ENCODE measurements at regions not wholly inside any gene's neighbourhood (a gene's known extent, or its start where the extent isn't known, plus 50 kb on each side); places are given as distances from the start of the nearest gene placed in this dataset.

GRCh38 chr2:7685342-7686015 is 768.3 kb downstream of the RNF144A start:
- no peak overlapping the region for H3K4me2 ChIP-seq (replicated peaks; ENCODE audit: extremely low read depth, low read length, poor library complexity, severe bottlenecking)
- DNase-seq = no peak
- WGBS (ENCODE audit: insufficient coverage) = 100% methylated on average over 1 of the region's 5 CpGs
- Mint-ChIP-seq H3K4me3 (no peak overlapping the region), H3K9me3 (no peaks in the 10 kb centered on the region), H3K27ac (peak overlapping the region in 1 of 7 donors; percentile 31), H3K4me1 (no peaks in the 10 kb centered on the region), H3K27me3 (ENCODE audit: low read depth in 3 of 3) (peaks cover 3 to 5% (median 5%) of the 10 kb centered on the region in 3 donors), H3K36me3 (no peaks in the 10 kb centered on the region)
- intact Hi-C loops (cut with micrococcal nuclease) = no loop called here
- H3K27ac ChIP-seq (ENCODE audit: low read depth in 1 of 2, low read length in 2 of 2) = no peak overlapping the region
- no peaks in the 10 kb centered on the region for H3K4me1 ChIP-seq (ENCODE audit: control insufficient read depth in 1 of 2, insufficient read depth in 2 of 2, low read length in 2 of 2)
- H3K79me2 ChIP-seq (ENCODE audit: insufficient read depth, low read length) = no peaks in the 10 kb centered on the region
- no peaks in the 10 kb centered on the region for H3K9me3 ChIP-seq (replicated peaks in 1 of 2; ENCODE audit: control insufficient read depth in 1 of 2, insufficient read depth in 1 of 2, low read length in 2 of 2)
- no peak for TF ChIP-seq CTCF (IDR thresholded peaks at IDR 0.05)
- H3K36me3 ChIP-seq (replicated peaks in 1 of 2; ENCODE audit: control insufficient read depth in 1 of 2, insufficient read depth in 2 of 2, low read length in 2 of 2) = no peaks in the 10 kb centered on the region
- no peaks in the 10 kb centered on the region for H3K27me3 ChIP-seq (ENCODE audit: control insufficient read depth in 2 of 2, insufficient read depth in 2 of 2, low read length in 2 of 2)
- no peak overlapping the region for H3K9ac ChIP-seq (ENCODE audit: insufficient read depth, low read length, poor library complexity, severe bottlenecking)
- no peak overlapping the region for H3K4me3 ChIP-seq (replicated peaks in 1 of 3; ENCODE audit: low read depth in 2 of 3, low read length in 3 of 3)
- no peak overlapping the region for H2AFZ ChIP-seq (ENCODE audit: insufficient read depth, low read depth, low read length, poor library complexity, severe bottlenecking)
- no peaks in the 10 kb centered on the region for H4K20me1 ChIP-seq (ENCODE audit: insufficient read depth, low read length)

GRCh38 chr2:7686016-7686385 is 768.8 kb downstream of the RNF144A start:
- 100% methylated on average over 1 of the region's 3 CpGs for WGBS (ENCODE audit: insufficient coverage)
- Histone ChIP-seq H2AFZ (ENCODE audit: insufficient read depth, low read depth, low read length, poor library complexity, severe bottlenecking) (no peak overlapping the region), H3K9ac (ENCODE audit: insufficient read depth, low read length, poor library complexity, severe bottlenecking) (no peak overlapping the region), H3K4me1 (ENCODE audit: control insufficient read depth in 1 of 2, insufficient read depth in 2 of 2, low read length in 2 of 2) (no peaks in the 10 kb centered on the region), H3K27me3 (ENCODE audit: control insufficient read depth in 2 of 2, insufficient read depth in 2 of 2, low read length in 2 of 2) (no peaks in the 10 kb centered on the region), H4K20me1 (ENCODE audit: insufficient read depth, low read length) (no peaks in the 10 kb centered on the region), H3K4me2 (replicated peaks; ENCODE audit: extremely low read depth, low read length, poor library complexity, severe bottlenecking) (no peak overlapping the region), H3K36me3 (replicated peaks in 1 of 2; ENCODE audit: control insufficient read depth in 1 of 2, insufficient read depth in 2 of 2, low read length in 2 of 2) (no peaks in the 10 kb centered on the region), H3K79me2 (ENCODE audit: insufficient read depth, low read length) (no peaks in the 10 kb centered on the region), H3K27ac (ENCODE audit: low read depth in 1 of 2, low read length in 2 of 2) (no peak overlapping the region), H3K4me3 (replicated peaks in 1 of 3; ENCODE audit: low read depth in 2 of 3, low read length in 3 of 3) (no peak overlapping the region), H3K9me3 (replicated peaks in 1 of 2; ENCODE audit: control insufficient read depth in 1 of 2, insufficient read depth in 1 of 2, low read length in 2 of 2) (no peaks in the 10 kb centered on the region)
- no peak overlapping the region for H3K4me3 Mint-ChIP-seq
- no peak overlapping the region for H3K27ac Mint-ChIP-seq
- no peak for TF ChIP-seq CTCF (IDR thresholded peaks at IDR 0.05)
- no peaks in the 10 kb centered on the region for H3K4me1 Mint-ChIP-seq
- H3K27me3 Mint-ChIP-seq (ENCODE audit: low read depth in 3 of 3) = peaks cover 3 to 5% (median 5%) of the 10 kb centered on the region in 3 donors
- no peaks in the 10 kb centered on the region for H3K36me3 Mint-ChIP-seq
- no peak for DNase-seq
- intact Hi-C loops (cut with micrococcal nuclease) = no loop called here
- H3K9me3 Mint-ChIP-seq = no peaks in the 10 kb centered on the region

Measured in CD14-positive monocyte (primary cell).